CD4-positive, alpha-beta T cell treated with Interleukin-15 for 1 hour (primary cell): ENCODE measurements at regions not wholly inside any gene's neighbourhood (a gene's known extent, or its start where the extent isn't known, plus 50 kb on each side); places are given as distances from the start of the nearest gene placed in this dataset.

Source experiments
- DNase-seq: peaks from one replicate; pipeline ENCODE4 v3.0.0-alpha.2; 2020

GRCh38 chr15:72916378-72916777 lies 132.8 kb upstream of the ADPGK start:
- no peak for DNase-seq

GRCh38 chr15:72915843-72916242 lies 132.3 kb upstream of the ADPGK start:
- DNase-seq: no peak

DNA sequence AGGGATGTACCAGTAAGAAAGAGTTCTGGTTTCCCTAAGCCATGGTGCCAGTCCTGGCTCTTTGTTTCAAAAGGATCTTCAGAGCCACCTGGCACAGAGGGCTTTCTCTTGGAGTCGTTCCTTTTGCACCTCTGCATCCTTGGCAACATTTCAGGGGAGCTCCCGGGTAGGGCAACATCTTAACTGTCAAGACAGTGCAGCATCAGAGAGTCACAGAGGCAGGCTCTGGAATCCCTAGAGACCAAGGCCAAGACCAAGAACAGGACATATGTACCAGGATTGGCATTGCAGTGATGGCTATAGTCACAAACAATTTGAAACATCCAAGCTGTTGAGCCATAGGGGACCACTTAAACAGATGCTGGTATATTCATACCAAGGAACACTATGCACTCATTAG lies 129.4 kb upstream of the ADPGK start:
- no peak for DNase-seq

GRCh38 chr15:72912121-72912520 lies 128.6 kb upstream of the ADPGK start:
- no peak for DNase-seq

- no peak for DNase-seq
These were observed 128.1 kb upstream of the ADPGK start for GRCh38 chr15:72911626-72912025.

DNA sequence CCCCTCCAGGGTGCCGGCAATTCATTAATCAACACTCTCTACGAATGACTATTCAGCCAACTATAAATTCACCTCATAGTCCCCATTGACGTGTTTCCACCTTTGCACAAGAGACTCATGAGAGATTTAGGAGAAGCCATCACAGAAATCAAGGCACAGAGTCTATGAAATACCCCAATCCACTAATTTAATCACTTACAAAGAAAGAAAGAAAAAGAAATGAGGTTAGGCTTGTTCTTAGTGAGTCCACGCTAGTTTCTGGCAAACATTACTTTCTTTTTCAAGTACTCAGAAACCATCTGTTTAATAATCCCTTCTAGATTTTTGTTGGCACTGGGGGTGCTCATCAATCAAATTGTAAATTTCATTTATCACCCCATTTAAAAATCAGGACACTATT lies 125.2 kb upstream of the ADPGK start:
- no peak for DNase-seq

GRCh38 chr15:72907733-72908132 lies 124.2 kb upstream of the ADPGK start:
- DNase-seq: no peak

GRCh38 chr15:72902919-72903260 lies 119.3 kb upstream of the ADPGK start:
- no peak for DNase-seq

- no peak for DNase-seq
These were observed 118.8 kb upstream of the ADPGK start for GRCh38 chr15:72902245-72902918.

GRCh38 chr15:72892986-72893385 lies 109.4 kb upstream of the ADPGK start:
- DNase-seq: no peak

- DNase-seq: no peak
These were observed 106.5 kb upstream of the ADPGK start for GRCh38 chr15:72890043-72890442.

GRCh38 chr15:72889545-72889944 lies 106.0 kb upstream of the ADPGK start:
- DNase-seq: no peak

DNA sequence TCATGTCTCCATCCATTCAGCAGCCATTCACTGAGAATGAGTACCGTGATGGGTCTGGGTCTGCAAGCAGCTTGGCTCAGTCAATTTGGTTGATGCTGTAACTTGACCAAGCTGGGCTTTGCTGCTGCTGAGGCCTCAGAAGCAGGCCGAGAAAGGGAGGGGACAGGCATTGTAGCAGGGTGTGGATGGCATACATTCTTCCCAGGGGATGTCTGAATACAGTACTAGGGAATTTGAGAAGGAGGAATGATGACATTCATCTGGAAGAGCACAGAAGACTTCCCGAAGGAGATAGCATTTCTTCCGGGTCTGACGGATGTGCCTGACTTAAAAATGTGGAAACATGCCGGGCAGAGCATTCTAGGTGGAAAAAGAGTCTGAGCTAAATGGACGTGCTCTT lies 105.3 kb upstream of the ADPGK start:
- DNase-seq: no peak

GRCh38 chr15:72888211-72888610 lies 104.7 kb upstream of the ADPGK start:
- DNase-seq: no peak

DNA sequence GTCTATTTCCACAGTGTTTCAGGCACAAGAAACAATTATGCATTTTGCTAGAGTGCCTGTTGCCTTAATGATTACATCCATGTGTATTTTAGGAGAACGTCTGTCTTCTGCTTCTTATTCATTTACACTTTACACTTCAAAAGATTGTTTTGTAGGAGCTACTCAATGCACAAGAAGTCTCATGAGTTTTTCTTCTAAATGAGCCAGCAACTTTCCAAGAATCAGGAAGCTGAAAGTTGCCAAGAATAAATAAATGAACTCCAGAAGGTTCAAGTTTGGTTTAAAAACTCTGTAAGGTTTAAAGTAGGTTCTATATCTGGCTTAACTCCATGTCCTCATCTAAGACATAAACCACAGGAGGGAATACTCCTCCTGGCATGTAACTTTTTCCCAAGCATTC lies 103.8 kb upstream of the ADPGK start:
- DNase-seq: no peak

DNA sequence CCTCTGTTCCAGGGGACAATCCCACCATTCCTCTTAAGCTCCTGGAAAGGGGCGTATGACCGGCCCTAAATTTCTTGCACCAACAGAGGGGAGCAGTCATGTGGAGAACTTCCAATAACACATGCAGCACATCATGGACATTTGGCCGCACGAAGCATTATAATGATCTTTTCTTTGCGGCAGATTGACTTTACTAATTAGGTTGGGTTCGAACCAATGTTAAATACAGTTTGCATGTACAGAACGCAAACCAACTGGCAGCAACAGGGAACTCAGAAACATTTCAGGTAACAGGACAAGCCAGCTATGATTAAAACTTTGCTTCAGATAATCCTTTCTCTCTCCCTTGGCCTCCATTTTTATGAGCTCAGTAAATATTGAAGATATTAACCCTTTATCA lies 100.8 kb upstream of the ADPGK start:
- DNase-seq: no peak

GRCh38 chr15:72873379-72874233 lies 90.0 kb upstream of the ADPGK start:
- DNase-seq: no peak

- DNase-seq: no peak
These were observed 88.7 kb upstream of the ADPGK start for GRCh38 chr15:72872066-72872845.

DNA sequence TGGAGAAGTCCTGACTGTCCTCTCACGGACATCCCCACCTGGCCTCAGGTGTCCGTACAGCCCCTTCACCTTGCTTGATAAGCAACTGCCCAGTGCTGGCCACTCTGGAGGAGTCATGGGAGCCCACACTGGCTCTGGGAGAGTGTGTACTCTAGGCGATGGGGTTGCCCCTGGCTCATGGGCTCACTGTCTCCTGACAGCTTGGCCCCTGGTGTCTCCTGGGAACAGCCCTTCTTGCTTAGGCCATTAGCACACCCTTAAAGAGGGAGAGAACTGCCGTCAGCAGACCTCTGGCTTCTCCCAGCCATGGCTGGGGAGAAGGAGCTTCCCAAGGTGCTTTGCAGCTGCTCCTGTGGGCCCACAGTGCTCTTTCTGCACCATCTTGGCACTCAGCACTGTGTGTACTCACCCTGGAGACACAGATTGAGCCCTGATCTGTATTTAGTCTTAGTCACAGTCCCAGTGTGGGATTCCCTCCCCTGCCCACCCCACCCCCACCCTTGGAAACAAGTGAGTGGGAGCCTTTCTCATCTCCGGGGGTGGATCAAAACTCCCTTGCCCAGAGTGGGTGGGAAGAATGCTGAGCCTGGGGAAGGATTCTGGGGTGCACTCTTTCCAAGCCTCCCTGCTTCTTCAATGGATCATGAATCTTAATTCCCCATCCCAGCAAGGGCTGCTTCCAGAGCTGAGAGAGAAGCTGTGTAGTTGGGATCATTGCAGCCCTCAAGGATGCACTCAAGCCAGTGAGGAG lies 83.5 kb upstream of the ADPGK start:
- no peak for DNase-seq

DNA sequence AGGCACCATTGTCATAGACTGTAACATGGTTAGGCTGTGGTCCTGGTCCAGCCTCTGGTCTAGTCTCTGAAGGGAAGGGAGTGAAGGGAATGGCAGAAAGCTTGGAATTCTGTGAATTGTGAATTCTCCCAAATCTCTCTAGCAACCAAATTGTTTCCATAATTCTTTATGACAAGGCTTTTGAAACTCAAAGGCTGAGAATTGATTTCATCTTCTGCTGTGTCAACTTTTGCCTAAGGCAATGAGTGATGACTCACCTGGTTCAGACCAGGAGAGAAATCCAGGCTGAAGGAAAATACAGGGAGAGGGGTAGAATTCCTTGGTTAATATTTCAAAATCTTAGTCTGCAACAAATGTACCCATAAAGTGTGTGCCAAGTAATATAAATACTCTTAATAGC lies 82.6 kb upstream of the ADPGK start:
- no peak for DNase-seq

DNA sequence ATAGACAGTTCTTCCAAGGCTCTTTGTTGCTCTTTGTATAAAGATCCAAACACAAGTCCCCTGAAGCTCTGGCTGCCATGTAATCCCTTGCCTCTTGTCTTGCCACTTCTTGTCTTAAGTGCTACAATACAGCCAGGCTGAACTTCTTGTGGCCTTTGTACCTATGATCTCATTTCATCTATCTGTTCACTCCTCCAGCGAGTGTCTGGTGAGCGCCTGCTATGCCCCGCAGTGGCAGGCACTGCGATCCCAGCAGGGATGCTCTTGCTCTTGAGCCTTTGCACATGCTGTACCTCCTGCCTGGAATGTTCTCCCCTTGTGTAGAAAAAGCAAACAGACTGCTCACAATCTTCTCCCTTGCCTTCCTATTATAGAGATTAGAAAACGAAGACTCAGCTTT lies 81.9 kb upstream of the ADPGK start:
- no peak for DNase-seq

DNA sequence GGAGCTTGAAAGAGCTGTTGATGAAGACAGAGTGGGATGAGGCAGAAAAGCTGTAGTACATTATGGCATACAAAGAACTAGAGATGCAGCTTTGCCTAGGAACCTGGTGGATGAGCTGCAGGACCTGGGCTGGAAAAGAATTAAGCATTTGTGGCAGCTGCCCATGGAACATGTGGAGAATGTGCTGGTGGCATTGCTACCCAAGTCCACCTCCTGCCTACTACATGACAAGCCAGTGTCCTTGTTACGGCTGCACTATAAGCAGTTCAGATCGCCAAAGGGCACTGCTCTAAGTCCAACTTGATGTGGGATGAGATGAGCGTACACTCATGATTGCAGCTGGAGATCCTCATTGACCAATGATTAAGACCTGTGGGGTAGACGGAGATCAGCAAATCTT lies 81.1 kb upstream of the ADPGK start:
- DNase-seq: no peak

- DNase-seq: no peak
These were observed 77.9 kb upstream of the ADPGK start for GRCh38 chr15:72861354-72861910.
